HL-60 (cell line): ENCODE measurements at regions not wholly inside any gene's neighbourhood (a gene's known extent, or its start where the extent isn't known, plus 50 kb on each side); places are given as distances from the start of the nearest gene placed in this dataset.

Source experiments
- GABPA ChIP-seq: IDR thresholded peaks from 2 replicates; pipeline ENCODE4 v1.6.1; 2012; ENCODE audit warnings: low read depth
- POLR2AphosphoS5 ChIP-seq: IDR thresholded peaks from 2 replicates; pipeline ENCODE4 v1.6.1; 2012; ENCODE audit warnings: low read depth
- TF ChIP-seq, protein P1 (sequence below): IDR thresholded peaks from one replicate; pipeline ENCODE4 v1.5.1; 2011; ENCODE audit warnings: low read length, control low read depth, inconsistent platforms; ENCODE audit not compliant: insufficient read depth
- TF ChIP-seq, protein P2 (sequence below): IDR thresholded peaks from 2 replicates; pipeline ENCODE4 v1.6.1; 2012; ENCODE audit warnings: low read depth; ENCODE audit not compliant: insufficient replicate concordance

DNA sequence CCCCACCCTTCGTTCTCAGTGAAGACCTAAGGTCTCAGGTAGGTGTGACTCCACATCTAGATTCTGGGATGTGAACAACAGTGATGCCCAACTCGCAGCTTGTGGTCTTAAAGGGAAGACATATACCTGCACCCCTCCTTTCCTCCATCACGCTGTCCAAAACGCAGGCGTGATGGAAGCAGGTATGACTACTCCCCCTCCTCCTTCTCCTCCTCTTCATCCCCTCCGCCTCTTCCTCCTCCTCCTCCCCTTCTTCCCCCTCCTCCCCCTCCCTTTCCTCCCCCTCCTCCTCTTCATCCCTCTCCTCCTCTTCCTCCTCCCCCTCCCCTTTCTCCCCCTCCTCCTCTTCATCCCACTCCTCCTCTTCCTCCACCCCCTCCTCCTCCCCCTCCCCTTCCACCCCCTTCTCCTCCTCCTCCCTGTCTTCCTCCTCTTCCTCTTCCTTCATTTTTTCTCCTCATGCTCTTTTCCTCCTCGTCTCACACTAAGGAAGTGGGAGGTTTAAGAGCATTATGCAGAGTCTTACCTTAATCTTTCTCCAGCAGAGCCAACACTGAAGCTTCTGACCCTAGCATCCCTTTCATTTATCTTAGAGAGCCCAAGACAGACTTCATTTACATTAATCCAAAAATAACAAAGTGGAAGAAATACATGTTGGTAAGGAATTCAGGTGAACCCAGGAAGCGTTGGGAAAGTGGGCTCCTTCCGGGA lies 352.5 kb downstream of the FOXL1 start:
- TF ChIP-seq, protein P1, sequence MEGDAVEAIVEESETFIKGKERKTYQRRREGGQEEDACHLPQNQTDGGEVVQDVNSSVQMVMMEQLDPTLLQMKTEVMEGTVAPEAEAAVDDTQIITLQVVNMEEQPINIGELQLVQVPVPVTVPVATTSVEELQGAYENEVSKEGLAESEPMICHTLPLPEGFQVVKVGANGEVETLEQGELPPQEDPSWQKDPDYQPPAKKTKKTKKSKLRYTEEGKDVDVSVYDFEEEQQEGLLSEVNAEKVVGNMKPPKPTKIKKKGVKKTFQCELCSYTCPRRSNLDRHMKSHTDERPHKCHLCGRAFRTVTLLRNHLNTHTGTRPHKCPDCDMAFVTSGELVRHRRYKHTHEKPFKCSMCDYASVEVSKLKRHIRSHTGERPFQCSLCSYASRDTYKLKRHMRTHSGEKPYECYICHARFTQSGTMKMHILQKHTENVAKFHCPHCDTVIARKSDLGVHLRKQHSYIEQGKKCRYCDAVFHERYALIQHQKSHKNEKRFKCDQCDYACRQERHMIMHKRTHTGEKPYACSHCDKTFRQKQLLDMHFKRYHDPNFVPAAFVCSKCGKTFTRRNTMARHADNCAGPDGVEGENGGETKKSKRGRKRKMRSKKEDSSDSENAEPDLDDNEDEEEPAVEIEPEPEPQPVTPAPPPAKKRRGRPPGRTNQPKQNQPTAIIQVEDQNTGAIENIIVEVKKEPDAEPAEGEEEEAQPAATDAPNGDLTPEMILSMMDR, result no peak
- no peak for TF ChIP-seq POLR2AphosphoS5
- TF ChIP-seq GABPA, result no peak
- TF ChIP-seq, protein P2, sequence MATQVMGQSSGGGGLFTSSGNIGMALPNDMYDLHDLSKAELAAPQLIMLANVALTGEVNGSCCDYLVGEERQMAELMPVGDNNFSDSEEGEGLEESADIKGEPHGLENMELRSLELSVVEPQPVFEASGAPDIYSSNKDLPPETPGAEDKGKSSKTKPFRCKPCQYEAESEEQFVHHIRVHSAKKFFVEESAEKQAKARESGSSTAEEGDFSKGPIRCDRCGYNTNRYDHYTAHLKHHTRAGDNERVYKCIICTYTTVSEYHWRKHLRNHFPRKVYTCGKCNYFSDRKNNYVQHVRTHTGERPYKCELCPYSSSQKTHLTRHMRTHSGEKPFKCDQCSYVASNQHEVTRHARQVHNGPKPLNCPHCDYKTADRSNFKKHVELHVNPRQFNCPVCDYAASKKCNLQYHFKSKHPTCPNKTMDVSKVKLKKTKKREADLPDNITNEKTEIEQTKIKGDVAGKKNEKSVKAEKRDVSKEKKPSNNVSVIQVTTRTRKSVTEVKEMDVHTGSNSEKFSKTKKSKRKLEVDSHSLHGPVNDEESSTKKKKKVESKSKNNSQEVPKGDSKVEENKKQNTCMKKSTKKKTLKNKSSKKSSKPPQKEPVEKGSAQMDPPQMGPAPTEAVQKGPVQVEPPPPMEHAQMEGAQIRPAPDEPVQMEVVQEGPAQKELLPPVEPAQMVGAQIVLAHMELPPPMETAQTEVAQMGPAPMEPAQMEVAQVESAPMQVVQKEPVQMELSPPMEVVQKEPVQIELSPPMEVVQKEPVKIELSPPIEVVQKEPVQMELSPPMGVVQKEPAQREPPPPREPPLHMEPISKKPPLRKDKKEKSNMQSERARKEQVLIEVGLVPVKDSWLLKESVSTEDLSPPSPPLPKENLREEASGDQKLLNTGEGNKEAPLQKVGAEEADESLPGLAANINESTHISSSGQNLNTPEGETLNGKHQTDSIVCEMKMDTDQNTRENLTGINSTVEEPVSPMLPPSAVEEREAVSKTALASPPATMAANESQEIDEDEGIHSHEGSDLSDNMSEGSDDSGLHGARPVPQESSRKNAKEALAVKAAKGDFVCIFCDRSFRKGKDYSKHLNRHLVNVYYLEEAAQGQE, result no peak
